HG03565 (cell line): ENCODE measurements at regions not wholly inside any gene's neighbourhood (a gene's known extent, or its start where the extent isn't known, plus 50 kb on each side); places are given as distances from the start of the nearest gene placed in this dataset.

Experiments used
- ATAC-seq: cut with Tn5 transposase; IDR thresholded peaks from one replicate; pipeline ENCODE4 v1.9.1; 2021; ENCODE audit warnings: mild to moderate bottlenecking, moderate library complexity; ENCODE audit not compliant: unreplicated experiment

- ATAC-seq: no peak
Measured at GRCh38 chr16:49009204-49009603, 272.4 kb downstream of the CBLN1 start.

- ATAC-seq: no peak
Measured at GRCh38 chr16:49003992-49004391, 277.6 kb downstream of the CBLN1 start.

DNA sequence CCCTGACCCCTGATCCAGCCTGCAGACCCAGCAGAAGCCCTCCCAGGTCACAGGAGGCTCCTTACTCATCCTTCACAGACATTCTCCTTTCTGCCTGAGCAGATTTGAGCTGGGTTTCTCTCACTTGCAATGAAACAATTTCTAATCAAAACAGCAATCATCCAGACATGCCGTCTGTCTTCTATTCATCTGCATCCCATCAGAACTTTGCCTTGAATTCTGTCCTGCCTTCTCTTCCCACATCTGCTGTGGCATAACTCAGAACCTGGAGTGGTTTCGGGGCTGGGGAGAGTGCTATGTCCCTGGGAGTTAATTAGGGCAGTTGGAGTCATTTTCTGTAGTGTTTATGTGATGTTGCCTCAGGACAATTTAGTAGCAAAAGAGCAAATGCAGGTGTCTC lies 278.6 kb downstream of the CBLN1 start:
- no peak for ATAC-seq

DNA sequence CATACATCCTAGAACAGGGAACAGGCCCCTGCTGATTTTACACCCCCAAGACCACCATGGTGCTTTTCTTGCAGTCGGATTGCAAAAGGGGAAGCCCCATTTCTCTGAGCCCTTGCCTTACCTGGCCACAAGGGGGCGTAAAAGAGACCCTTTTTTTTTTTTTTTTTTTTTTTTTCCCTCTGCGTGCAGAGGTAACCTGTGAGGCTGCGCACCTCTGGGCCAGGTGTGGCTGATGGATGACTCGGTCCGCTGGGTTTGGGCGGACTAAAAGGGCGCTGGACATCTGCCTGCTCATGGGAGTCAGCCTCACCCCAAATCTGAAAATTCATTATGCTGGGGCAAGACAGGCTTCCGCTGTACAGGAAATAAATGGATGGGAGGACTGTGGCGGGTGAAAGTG lies 281.0 kb downstream of the CBLN1 start:
- no peak for ATAC-seq

- ATAC-seq: no peak
Measured at GRCh38 chr16:48999508-48999907, 282.1 kb downstream of the CBLN1 start.

DNA sequence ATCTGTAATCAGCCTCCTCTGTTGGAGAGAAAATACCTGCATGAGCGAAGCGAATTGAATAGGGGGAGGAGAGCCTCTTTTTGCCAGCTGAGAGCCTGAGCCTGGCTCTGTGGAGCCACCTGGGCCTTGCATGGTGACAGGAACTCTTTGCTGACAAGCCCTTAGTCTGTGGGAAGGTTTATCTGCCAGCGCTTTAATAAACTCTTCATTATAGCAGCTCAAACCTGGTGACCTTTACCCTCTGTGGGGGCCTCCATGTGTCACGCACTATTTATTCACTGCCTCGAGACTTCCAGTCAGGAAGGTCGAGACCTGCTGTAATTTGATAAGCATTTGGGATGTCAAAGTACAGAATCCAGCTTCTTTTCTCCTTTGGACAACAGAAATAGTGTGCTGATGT lies 282.6 kb downstream of the CBLN1 start:
- ATAC-seq: no peak

- ATAC-seq: no peak
Measured at GRCh38 chr16:48997946-48998345, 283.7 kb downstream of the CBLN1 start.

- ATAC-seq: no peak
Measured at GRCh38 chr16:48997081-48997615, 284.5 kb downstream of the CBLN1 start.

- no peak for ATAC-seq
Measured at GRCh38 chr16:48978501-48978900, 303.1 kb downstream of the CBLN1 start.

DNA sequence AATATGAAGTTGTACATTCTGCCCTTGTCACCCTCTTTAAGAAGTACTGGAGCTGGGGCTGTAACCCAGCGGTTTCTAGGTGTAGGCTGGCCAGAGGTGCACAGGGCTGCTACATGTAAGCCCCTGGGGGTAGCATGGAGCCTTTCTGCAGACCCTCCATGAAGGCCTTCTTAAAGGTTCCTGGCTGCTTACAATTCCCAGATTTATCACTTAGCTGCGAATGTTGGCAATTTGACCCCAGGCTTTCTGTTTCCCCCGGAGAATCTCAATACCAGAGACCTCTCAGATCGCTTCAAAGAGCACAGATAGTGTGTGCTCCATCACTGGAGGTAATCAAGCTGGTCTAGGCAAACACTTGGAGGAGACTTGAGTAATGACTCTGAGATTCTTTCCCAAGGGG lies 309.4 kb downstream of the CBLN1 start:
- no peak for ATAC-seq

DNA sequence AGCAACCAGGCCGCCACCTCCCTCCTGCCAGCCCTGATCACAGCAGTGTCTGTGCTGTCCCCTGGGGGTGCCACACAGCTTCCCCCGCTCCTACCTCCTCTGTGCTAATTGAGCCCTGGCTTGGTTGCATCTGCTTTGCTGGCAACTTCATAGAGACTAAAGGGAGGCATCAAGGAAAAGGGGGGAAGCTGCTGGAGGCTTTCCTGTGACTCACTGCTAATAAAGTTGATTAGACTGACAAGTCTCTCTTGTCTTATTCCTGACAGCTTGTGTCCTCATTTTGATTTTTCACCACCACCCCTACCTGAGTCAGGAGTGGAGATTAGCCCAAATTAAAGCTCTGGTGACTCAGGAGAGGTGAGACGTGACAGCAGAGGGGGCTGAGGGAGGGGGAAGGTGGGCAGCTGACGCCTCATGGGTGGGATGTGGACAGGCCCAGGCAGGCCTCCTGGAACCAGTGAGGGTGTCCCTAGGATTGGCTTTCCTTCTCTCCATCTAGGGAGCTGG lies 310.0 kb downstream of the CBLN1 start:
- ATAC-seq: no peak

- no peak for ATAC-seq
Measured at GRCh38 chr16:48970216-48970615, 311.4 kb downstream of the CBLN1 start.

GRCh38 chr16:48969611-48970010 lies 312.0 kb downstream of the CBLN1 start:
- no peak for ATAC-seq

- no peak for ATAC-seq
Measured at GRCh38 chr16:48965386-48965785, 316.3 kb downstream of the CBLN1 start.

DNA sequence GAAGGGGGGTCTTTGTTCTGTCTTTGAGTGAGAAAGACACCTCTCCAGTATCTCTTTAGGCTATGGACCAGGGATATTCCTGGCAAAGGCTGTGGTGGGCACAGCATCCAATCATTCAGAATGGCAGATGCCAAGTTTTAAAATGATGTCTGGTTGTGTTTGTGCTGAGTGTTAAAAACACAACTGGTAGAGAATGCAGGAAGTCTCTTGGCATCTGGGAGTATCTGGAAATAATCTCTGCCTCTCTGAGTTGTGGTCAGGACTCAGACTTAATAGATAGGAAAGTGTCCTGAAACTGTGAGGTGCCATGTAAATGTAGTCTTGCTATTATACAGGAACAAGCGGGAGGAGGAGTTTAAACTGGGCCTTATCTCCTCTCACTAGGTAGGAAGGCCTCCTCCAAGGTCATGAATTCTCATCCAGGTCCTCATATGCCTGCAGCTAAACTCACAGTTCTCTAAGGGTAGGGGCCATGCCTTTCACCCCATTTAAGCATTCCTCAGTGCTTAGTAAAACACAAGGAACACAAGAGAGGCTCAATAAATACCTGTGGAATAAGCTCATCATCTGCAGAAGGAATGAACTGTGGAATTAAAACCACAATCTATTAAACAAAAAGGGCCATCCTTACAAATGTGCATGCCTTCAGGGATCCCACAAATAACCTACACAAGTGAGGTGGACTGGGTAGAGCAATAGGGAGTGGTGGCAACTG lies 317.6 kb downstream of the CBLN1 start:
- no peak for ATAC-seq

DNA sequence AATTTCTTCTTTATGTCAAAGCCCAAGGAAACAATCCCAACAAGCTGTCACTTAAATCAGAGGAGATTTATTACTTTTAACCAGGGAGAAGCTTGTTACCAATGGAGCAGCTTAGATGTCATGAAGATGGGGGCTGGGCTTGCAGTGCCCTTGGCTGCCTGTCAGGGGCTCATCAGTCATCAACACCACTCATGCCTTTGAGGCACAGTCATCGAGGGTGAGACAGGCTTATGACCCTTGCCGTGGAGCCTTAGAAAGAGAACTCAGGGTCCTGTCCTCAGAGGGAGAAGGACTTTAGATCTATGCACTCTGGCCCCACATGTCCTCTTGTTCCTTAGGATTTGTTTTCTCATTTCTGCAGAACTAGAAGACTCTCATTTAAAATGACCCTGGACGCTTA lies 318.3 kb downstream of the CBLN1 start:
- no peak for ATAC-seq

GRCh38 chr16:48961546-48961945 lies 320.1 kb downstream of the CBLN1 start:
- no peak for ATAC-seq

DNA sequence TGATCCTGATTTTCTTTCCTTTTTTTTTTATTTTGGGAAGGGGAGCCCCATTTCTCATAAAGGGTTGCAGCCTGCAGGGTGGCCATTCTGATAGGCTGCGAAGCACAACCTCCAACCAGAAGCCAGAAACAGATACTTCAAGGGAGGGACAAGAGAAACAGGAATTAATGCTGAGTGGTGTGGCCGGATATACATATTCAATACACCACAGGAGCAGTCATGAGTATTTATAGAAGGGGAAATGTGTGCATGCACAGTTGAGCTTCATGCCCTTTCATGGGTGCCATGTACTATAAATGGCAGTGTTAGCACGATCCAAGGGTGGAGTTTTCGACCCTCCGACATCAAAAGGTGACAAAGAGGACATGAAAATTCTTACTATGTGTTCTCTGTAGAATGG lies 320.8 kb downstream of the CBLN1 start:
- no peak for ATAC-seq

DNA sequence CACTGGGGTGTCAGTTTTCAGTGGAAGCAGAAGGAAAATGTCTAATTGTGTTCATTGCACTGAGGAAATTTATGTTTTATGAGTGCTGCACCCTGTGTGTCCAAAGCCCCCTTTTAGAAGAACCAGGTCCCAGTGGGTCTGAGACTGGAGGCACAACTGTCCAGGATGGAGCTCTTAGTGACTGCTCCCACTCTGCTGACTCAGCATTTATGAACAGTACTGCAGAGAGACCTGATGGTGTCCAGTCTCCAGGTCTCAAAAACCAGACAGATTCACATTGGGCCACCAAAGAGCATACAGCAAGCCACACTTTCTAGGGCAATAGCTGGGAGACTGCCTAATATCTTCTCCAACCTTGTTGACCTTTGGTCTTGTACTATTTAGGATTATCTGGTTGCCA lies 321.9 kb downstream of the CBLN1 start:
- no peak for ATAC-seq

GRCh38 chr16:48959204-48959603 lies 322.4 kb downstream of the CBLN1 start:
- ATAC-seq: no peak

GRCh38 chr16:48958681-48959080 lies 323.0 kb downstream of the CBLN1 start:
- ATAC-seq: no peak

DNA sequence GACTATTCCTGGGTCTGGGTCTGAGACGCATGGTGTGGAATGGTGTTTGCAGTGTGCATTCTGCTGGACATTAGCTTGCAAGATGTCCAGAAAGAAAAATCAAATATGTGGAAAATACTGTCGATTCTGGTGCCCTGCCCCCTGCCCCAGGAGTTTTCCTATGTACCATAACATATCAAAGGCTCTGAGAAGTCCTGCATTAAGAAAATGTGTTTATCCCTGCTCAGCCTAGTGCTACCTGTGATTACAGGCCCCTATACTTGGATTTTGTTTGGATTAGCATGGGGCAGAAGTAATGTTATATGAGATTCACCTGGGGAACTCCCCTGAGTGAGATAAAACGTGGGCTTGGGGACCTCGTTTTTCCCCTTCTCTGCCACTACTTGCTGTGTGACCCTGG lies 325.0 kb downstream of the CBLN1 start:
- ATAC-seq: no peak

- ATAC-seq: no peak
Measured at GRCh38 chr16:48955837-48956236, 325.8 kb downstream of the CBLN1 start.
